ENCODE measurements at regions not wholly inside any gene's neighbourhood (a gene's known extent, or its start where the extent isn't known, plus 50 kb on each side); places are given as distances from the start of the nearest gene placed in this dataset.
A peak's percentile ranks its signal among the peaks of the same experiment; 100 is the strongest.

DNA sequence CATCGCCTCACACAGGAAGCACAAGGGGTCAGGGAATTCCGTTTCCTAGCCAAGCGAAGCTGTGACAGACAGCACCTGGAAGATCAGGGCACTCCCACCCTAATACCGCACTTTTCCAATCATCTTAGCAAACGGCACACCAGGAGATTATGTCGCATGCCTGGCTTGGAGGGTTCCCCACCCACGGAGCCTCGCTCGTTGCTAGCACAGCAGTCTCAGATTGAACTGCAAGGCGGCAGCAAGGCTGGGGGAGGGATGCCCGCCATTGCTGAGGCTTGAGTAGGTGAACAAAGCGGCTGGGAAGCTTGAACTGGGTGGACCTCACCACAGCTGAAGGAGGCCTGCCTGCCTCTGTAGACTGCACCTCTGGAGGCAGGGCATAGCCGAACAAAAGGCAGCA is 384.8 kb downstream of the CNTN6 start:
- H3K9me3 ChIP-seq (ENCODE audit: control insufficient read depth in 1 of 2, insufficient read depth in 1 of 2, low read length in 2 of 2), result peaks cover 0 to 6% of the 10 kb centered on the region in 2 experiments
- no peaks in the 10 kb centered on the region for H3K4me1 Mint-ChIP-seq (ENCODE audit: low read depth)
- H3K27ac ChIP-seq (ENCODE audit: low read depth in 1 of 2, low read length in 2 of 2), result no peak overlapping the region
- DNase-seq (peak in 1 of 14 experiments; percentile 3), ATAC-seq (ENCODE audit: poor library complexity) (no peak)
- no peaks in the 10 kb centered on the region for H3K4me1 ChIP-seq (ENCODE audit: insufficient read depth, low read length)
- no peaks in the 10 kb centered on the region for H3K36me3 ChIP-seq (ENCODE audit: insufficient read depth, low read length)
- no peaks in the 10 kb centered on the region for H3K27me3 Mint-ChIP-seq
- no peak overlapping the region for H3K4me3 Mint-ChIP-seq
- no peak overlapping the region for H3K27ac Mint-ChIP-seq
- ChIA-PET CTCF (no interaction called here), POLR2A (no interaction called here)
- no peak overlapping the region for H3K4me3 ChIP-seq (ENCODE audit: low read length)
- H3K36me3 Mint-ChIP-seq (ENCODE audit: low read depth), result no peaks in the 10 kb centered on the region
- H3K9me3 Mint-ChIP-seq, result peaks cover 15% of the 10 kb centered on the region
- intact Hi-C loops (cut with DNase I, micrococcal nuclease), result no loop called here
- H3K27me3 ChIP-seq (ENCODE audit: control insufficient read depth in 1 of 2, insufficient read depth in 2 of 2, low read length in 2 of 2), result no peaks in the 10 kb centered on the region
- TF ChIP-seq, protein P1, sequence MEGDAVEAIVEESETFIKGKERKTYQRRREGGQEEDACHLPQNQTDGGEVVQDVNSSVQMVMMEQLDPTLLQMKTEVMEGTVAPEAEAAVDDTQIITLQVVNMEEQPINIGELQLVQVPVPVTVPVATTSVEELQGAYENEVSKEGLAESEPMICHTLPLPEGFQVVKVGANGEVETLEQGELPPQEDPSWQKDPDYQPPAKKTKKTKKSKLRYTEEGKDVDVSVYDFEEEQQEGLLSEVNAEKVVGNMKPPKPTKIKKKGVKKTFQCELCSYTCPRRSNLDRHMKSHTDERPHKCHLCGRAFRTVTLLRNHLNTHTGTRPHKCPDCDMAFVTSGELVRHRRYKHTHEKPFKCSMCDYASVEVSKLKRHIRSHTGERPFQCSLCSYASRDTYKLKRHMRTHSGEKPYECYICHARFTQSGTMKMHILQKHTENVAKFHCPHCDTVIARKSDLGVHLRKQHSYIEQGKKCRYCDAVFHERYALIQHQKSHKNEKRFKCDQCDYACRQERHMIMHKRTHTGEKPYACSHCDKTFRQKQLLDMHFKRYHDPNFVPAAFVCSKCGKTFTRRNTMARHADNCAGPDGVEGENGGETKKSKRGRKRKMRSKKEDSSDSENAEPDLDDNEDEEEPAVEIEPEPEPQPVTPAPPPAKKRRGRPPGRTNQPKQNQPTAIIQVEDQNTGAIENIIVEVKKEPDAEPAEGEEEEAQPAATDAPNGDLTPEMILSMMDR (IDR thresholded peaks at IDR 0.05), result no peak

DNA sequence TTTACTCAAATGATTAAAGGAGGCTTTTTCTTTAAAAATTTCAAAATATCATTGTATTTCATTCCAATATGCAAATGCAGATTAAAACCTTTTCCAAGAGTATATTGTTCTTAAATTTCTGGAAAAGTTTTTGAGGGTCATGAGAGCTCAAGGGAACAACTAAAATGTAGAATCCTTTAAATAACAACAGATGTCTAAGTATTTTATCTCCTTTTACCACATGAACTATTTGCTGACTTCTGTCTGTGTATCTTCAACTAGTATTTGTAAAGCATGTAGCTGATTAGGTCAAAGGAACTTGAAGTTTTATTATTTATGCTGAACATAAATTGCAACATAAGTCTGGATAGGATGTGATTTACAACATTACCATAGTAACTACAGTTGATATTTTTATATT is 402.6 kb downstream of the CNTN6 start:
- peaks cover 3% of the 10 kb centered on the region for H3K9me3 Mint-ChIP-seq
- no peaks in the 10 kb centered on the region for H3K4me1 ChIP-seq (ENCODE audit: insufficient read depth, low read length)
- no peak overlapping the region for H3K4me3 ChIP-seq (ENCODE audit: low read length)
- no peaks in the 10 kb centered on the region for H3K4me1 Mint-ChIP-seq (ENCODE audit: low read depth)
- H3K27me3 Mint-ChIP-seq, result no peaks in the 10 kb centered on the region
- H3K36me3 ChIP-seq (ENCODE audit: insufficient read depth, low read length), result no peaks in the 10 kb centered on the region
- TF ChIP-seq, protein P1 (IDR thresholded peaks at IDR 0.05), result no peak
- no peak overlapping the region for H3K27ac ChIP-seq (ENCODE audit: low read depth in 1 of 2, low read length in 2 of 2)
- no peak for ATAC-seq (ENCODE audit: poor library complexity)
- CTCF ChIA-PET, result no interaction called here
- POLR2A ChIA-PET, result no interaction called here
- no peaks in the 10 kb centered on the region for H3K27me3 ChIP-seq (ENCODE audit: control insufficient read depth in 1 of 2, insufficient read depth in 2 of 2, low read length in 2 of 2)
- H3K36me3 Mint-ChIP-seq (ENCODE audit: low read depth), result no peaks in the 10 kb centered on the region
- DNase-seq, result no peak
- no peak overlapping the region for H3K4me3 Mint-ChIP-seq
- H3K9me3 ChIP-seq (ENCODE audit: control insufficient read depth in 1 of 2, insufficient read depth in 1 of 2, low read length in 2 of 2), result no peaks in the 10 kb centered on the region
- intact Hi-C loops (cut with DNase I, micrococcal nuclease), result no loop called here
- no peak overlapping the region for H3K27ac Mint-ChIP-seq

DNA sequence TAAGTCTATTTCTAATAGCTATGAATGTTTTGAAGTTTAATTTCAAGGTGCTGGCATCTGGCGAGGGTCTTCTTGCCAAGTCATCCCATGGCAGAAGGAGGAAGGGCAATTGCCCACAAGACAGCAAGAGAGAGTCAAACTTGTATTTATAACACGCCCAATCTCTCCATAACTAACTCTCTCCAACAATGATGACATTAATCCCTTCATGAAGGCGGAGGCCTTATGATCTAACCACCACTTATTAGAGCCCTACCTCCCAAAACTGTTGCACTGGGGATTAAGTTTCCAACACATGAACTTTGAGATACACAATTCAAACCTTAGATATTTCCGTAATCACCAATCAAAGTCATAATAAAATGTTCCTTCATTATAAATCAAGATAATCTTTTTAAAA is 406.9 kb downstream of the CNTN6 start:
- Histone ChIP-seq H3K27ac (ENCODE audit: low read depth in 1 of 2, low read length in 2 of 2) (no peak overlapping the region), H3K4me3 (ENCODE audit: low read length) (no peak overlapping the region), H3K36me3 (ENCODE audit: insufficient read depth, low read length) (no peaks in the 10 kb centered on the region), H3K9me3 (ENCODE audit: control insufficient read depth in 1 of 2, insufficient read depth in 1 of 2, low read length in 2 of 2) (no peaks in the 10 kb centered on the region), H3K27me3 (ENCODE audit: control insufficient read depth in 1 of 2, insufficient read depth in 2 of 2, low read length in 2 of 2) (no peaks in the 10 kb centered on the region), H3K4me1 (ENCODE audit: insufficient read depth, low read length) (no peaks in the 10 kb centered on the region)
- ATAC-seq (ENCODE audit: poor library complexity), result no peak
- intact Hi-C loops (cut with DNase I, micrococcal nuclease), result no loop called here
- peaks cover 5% of the 10 kb centered on the region for H3K9me3 Mint-ChIP-seq
- ChIA-PET POLR2A (no interaction called here), CTCF (no interaction called here)
- no peak overlapping the region for H3K27ac Mint-ChIP-seq
- DNase-seq, result no peak
- H3K27me3 Mint-ChIP-seq, result no peaks in the 10 kb centered on the region
- TF ChIP-seq, protein P1 (IDR thresholded peaks at IDR 0.05), result no peak
- no peaks in the 10 kb centered on the region for H3K36me3 Mint-ChIP-seq (ENCODE audit: low read depth)
- H3K4me3 Mint-ChIP-seq, result no peak overlapping the region
- no peaks in the 10 kb centered on the region for H3K4me1 Mint-ChIP-seq (ENCODE audit: low read depth)

Data from CD4-positive, alpha-beta T cell (primary cell).